Right atrium auricular region (tissue), 2 donors: ENCODE measurements at regions not wholly inside any gene's neighbourhood (a gene's known extent, or its start where the extent isn't known, plus 50 kb on each side); places are given as distances from the start of the nearest gene placed in this dataset.

ENCODE experiments used
- DNase-seq: peaks from one replicate; pipeline ENCODE4 v3.0.0-alpha.2; 2019; ENCODE audit warnings: low spot score
- H3K27ac ChIP-seq, 2 donors: fragments of 200-600 bp; sonication (generic); 1 replicate in 1 of 2; 2 replicates in 1 of 2; pipeline ENCODE4 v1.5.1; 2016 to 2019
- H3K27me3 ChIP-seq, 2 donors: fragments of 200-600 bp; sonication (generic); one replicate each; pipeline versions ENCODE4 v1.5.1 to v1.6.0; 2017 to 2019
- H3K36me3 ChIP-seq: fragments of 200-600 bp; sonication (generic); one replicate; pipeline ENCODE4 v1.5.1; 2016
- H3K4me1 ChIP-seq, 2 donors: fragments of 200-600 bp; sonication (generic); one replicate each; pipeline versions ENCODE4 v1.5.1 to v1.6.0; 2017 to 2019
- H3K4me3 ChIP-seq, 2 donors: fragments of 200-600 bp; sonication (generic); 1 replicate in 1 of 2; 2 replicates in 1 of 2; pipeline ENCODE4 v1.5.1; 2017 to 2019; ENCODE audit warnings: mild to moderate bottlenecking in 1 of 2, moderate library complexity in 1 of 2
- H3K9me3 ChIP-seq, 2 donors: fragments of 200-600 bp; sonication (generic); one replicate each; pipeline ENCODE4 v1.5.1; 2019
- CTCF ChIP-seq, 2 donors: fragments of 200-600 bp; sonication (generic); IDR thresholded peaks; one replicate each; pipeline ENCODE4 v1.5.1; 2019; ENCODE audit warnings: antibody characterized with exemption in 2 of 2

GRCh38 chr1:25003457-25004190, 73.5 kb upstream of the RUNX3 start:
- Histone ChIP-seq H3K36me3 (no peaks in the 10 kb centered on the region), H3K4me3 (no peak overlapping the region), H3K27ac (no peak overlapping the region), H3K9me3 (no peaks in the 10 kb centered on the region), H3K27me3 (no peaks in the 10 kb centered on the region), H3K4me1 (peaks cover 0 to 8% of the 10 kb centered on the region in 2 donors)
- DNase-seq = no peak
- no peak for TF ChIP-seq CTCF (IDR thresholded peaks at IDR 0.05)

- no peak overlapping the region for H3K4me3 ChIP-seq
- no peaks in the 10 kb centered on the region for H3K36me3 ChIP-seq
- no peaks in the 10 kb centered on the region for H3K27me3 ChIP-seq
- no peak for TF ChIP-seq CTCF (IDR thresholded peaks at IDR 0.05)
- no peak for DNase-seq
- H3K4me1 ChIP-seq = peaks cover 0 to 8% of the 10 kb centered on the region in 2 donors
- H3K9me3 ChIP-seq = no peaks in the 10 kb centered on the region
- H3K27ac ChIP-seq = no peak overlapping the region
Observed at GRCh38 chr1:25003000-25003399, 72.9 kb upstream of the RUNX3 start.

GRCh38 chr1:25001125-25001915, 71.2 kb upstream of the RUNX3 start:
- no peak for TF ChIP-seq CTCF (IDR thresholded peaks at IDR 0.05)
- Histone ChIP-seq H3K27me3 (no peaks in the 10 kb centered on the region), H3K4me3 (no peak overlapping the region), H3K4me1 (no peaks in the 10 kb centered on the region), H3K9me3 (no peaks in the 10 kb centered on the region), H3K27ac (no peak overlapping the region), H3K36me3 (no peaks in the 10 kb centered on the region)
- DNase-seq = no peak

- Histone ChIP-seq H3K4me3 (no peak overlapping the region), H3K27ac (no peak overlapping the region), H3K9me3 (no peaks in the 10 kb centered on the region), H3K36me3 (no peaks in the 10 kb centered on the region), H3K4me1 (no peaks in the 10 kb centered on the region), H3K27me3 (no peaks in the 10 kb centered on the region)
- no peak for TF ChIP-seq CTCF (IDR thresholded peaks at IDR 0.05)
- no peak for DNase-seq
Observed at GRCh38 chr1:24999906-25000305, 69.8 kb upstream of the RUNX3 start.

- no peak for DNase-seq
- Histone ChIP-seq H3K4me1 (no peaks in the 10 kb centered on the region), H3K27ac (no peak overlapping the region), H3K9me3 (no peaks in the 10 kb centered on the region), H3K4me3 (no peak overlapping the region), H3K36me3 (no peaks in the 10 kb centered on the region), H3K27me3 (no peaks in the 10 kb centered on the region)
- TF ChIP-seq CTCF (IDR thresholded peaks at IDR 0.05) = no peak
Observed at GRCh38 chr1:24999426-24999825, 69.3 kb upstream of the RUNX3 start.
